ENCODE measurements at regions not wholly inside any gene's neighbourhood (a gene's known extent, or its start where the extent isn't known, plus 50 kb on each side); places are given as distances from the start of the nearest gene placed in this dataset.
"Not testable (repeated sequence)": the region's sequence is repeated elsewhere in the genome, so short reads cannot be mapped to it uniquely, and the experiment has no call there.

DNA sequence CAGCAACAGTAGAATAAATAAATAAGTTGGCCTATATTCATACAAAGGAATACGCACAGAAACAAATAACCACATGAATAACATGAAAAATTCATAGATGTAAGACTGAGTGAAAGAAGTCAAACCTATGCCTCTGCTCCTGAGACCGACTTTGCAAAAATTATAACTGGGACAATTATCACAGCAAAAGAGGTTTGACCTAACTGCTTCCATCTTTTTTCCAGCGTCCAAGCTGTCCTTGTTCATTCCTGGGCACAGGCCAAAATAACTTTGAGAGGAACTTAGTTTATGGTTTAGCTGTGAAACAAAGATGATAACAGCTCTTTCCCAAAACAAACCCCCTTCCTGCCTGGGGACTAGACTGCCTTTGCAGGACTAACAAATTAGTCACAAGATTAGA, 109.6 kb upstream of the NBPF11 start:
- DNase-seq: not testable (repeated sequence)

DNA sequence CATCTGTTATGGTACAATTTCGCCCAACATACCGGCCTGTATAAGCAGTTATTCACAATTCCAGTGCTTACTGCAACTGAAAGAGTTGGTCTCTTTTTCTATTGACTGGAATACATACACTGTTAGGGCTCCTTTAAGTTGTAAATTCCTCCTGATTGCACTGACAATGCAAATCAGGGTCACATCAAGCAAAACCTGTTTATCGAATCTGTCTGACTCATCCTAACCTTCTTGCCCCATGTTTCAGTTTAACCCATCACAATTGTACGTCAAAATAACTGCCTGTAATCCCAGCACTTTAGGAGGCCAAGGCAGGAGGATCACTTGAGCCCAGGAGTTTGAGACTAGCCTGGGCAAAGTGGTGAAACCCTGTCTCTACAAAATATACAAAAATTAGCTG, 105.8 kb upstream of the NBPF11 start:
- DNase-seq: not testable (repeated sequence)

DNA sequence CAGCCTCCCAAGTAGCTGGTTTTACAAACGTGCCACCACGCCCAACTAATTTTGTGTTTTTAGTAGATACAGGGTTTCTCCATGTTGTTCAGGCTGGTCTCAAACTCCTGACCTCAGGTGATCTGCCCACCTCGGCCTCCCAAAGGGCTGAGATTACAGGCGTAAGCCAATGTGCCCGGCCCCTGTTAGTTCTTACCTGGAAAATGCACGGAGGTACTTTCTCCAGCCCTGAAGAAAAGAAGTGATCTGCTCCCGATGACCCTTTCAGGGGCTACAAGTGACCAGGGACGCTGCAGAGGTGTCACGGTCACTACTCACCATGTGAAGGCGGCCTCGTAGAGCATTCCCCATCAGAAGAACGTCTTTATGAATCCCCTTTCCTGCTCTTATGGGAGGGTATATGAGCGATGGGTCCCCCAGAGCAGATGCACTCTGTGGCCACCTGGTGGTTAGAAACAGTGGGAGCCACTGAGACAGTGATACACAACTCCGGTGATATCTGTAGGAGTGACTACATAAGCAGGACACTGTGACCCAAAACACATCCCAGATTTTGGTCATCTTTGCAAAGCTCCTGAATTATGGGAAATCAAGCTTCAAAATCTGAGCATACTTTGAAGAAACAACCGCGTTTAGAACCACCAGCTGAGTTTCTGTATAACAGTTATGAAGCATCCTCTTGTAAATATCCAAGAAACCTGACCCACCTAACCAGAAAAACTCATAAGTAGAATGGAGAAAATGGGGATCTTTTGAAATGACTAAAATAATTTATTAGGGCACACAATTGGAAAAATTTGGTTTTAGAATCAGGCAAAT, 102.7 kb upstream of the NBPF11 start:
- not testable (repeated sequence) for DNase-seq

DNA sequence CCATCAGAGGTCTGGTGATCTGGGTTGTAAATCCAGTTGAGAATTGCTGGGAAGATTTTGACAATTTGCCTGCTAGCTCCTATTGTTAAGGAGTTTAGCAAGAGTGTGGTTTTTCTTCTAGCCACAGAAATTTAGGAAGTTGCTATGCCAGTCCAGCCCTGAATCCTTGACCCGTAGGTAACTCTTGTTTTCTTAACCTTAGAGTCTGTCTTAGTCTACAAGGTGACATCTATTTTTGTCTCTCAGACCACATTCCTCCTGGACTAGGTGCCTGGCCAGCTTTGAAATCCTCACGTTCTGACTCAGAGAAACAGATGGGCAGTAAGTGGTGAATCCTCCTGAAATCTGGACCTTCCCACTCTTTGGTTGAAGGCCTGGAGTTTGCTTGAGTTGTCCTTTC, 101.7 kb upstream of the NBPF11 start:
- not testable (repeated sequence) for DNase-seq

DNA sequence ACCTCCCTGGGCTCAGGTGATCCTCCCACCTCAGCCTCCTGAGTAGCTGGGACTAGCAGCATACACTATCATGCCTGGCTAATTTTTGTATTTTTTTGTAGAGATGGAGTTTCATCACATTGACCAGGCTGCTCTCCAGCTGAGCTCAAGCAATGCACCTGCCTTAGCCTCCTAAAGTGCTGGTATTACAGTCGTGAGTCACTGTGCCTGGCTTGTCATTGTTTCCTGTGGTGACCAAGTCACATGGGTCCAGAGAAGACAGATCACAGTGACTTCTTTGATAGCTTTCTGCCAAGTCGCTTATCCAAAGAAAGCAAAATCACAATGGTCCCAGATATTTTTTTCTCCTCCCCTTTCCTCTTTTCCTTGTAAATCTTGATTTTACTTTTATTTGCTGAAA, 96.7 kb upstream of the NBPF11 start:
- not testable (repeated sequence) for DNase-seq

DNA sequence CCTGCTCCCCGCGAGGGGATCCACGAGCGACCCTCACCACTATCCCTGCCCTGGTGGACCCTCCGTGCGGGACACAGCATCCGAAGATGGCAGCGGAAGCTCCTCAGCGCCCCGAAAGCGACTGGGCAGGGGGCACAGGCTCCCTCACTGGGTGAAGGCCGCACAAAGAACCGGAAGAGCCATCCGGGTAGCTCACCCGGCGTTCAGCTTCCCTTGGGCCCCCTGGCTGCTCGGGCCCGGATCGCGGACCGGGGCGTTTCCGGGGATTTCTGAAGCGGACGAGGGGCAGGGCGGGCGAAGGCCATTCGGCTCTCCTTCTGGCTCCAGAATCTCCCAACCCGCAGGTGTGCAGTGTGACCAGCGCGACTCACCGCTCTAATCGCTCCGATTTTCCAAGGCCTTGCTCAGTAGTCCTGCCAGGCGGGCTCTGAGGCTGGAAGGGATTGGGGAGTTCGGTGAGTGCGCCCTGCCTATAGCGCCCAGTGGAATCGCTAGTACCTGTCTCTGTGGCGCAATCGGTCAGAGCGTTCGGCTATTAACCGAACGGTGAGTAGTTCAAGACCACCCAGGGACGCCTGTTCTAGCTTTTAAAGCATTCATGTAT, 94.3 kb upstream of the NBPF11 start:
- DNase-seq: not testable (repeated sequence)

DNA sequence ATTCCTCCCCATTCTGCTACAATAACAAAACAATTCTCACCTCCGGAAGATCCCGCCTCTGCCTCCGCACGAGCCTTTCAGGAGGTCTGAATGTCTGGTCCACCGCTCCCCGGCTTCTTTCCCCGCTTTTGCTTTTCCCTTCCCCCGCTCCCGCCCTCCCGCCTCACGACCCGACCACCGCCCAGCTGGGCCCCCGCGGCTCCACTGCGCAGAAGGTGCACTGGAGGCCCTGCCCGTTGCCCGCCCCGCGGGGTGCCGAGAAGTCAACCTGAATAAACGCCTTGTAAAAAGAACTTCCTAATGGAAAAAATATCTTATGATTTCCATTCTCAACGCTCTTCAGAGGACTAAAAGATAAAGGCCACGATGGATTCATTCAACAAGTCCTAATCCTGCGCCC, 93.8 kb upstream of the NBPF11 start:
- DNase-seq: not testable (repeated sequence)

DNA sequence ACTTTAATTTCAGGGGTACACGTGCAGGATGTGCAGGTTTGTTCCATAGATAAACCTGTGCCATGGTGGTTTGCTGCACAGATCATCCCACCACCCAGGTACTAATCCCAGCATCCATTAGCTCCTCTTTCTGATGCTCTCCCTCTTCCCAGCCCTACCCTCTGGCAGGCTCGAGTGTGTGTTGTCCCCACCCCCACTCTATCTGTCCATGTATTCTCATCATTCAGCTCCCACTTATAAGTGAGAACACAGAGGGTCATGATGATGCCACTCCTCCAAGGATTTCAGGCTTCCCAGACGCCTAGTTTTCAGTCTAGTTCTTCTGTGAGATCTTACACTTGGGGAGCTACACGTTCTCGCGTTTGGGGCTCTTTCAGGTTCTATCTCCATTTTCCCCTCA, 93.4 kb upstream of the NBPF11 start:
- not testable (repeated sequence) for DNase-seq

DNA sequence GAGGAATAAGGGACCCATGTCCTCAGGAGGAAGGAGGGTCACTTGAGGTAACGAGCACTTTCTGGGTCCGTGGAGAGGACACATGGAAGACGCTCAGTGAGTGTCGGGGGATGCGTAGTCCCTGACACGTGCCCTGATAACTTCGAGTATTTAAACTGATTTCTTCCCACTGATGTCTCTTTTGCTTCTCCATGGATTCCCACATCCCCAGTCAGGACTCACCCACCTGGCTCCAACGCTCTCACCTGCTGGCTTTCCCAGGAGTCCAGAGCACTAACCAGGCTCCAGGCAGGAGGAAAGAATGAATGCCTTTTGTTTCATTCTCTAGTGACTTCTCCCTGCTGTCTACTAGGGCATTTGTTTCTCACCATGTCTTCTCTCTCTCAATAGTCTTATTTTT, 81.2 kb upstream of the NBPF11 start:
- not testable (repeated sequence) for DNase-seq

DNA sequence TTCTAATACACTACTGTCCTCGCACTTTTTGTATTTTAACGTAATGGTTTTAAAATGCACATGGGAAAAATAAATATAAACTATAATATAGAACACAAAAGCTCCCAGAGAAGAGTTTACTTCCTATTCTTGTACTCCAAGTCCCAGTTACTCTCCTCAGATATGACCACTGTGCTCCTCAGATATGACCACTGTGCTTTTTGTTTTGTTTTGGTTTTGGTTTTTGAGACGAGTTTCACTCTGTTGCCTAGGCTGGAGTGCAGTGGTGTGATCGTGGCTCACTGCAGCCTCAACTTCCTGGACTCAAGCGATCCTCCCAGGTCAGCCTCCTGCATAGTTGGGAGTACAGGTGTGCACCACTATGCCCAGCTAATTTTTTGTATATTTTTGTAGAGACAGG, 76.8 kb upstream of the NBPF11 start:
- not testable (repeated sequence) for DNase-seq

DNA sequence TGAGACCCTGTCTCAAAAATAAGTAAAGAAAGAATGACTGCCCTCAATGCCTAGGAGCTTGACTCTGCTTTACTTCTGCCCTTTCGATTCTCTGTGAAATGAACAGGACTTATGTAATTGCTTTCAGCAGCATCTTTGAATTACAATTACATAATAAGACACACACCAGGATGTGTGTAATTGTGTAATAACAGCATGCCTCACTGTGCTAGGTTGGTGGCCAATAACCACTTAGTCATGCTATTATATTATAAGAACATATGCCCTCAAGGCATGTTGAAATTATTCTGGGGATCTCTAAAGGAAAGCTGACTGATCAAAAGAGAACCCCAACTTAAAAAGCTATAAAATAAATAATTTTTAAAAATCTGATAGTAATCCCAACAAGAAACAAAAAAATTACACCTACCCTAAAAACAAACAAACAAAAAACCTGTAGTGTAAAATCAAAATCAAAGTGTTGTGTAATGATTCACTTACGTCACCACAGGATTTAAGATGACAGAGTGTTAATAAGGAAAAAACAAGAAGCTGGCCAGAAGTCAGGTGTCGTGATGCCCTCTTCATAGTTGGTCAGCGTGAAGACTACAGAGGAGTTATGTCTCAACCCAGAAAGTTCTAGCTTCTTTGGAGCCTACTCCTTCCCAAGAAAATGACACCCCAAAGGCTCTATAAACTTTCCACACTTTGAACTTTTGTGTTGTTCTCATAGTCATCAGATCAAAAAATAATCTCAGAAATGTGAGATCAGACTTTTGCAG, 70.5 kb upstream of the NBPF11 start:
- not testable (repeated sequence) for DNase-seq

DNA sequence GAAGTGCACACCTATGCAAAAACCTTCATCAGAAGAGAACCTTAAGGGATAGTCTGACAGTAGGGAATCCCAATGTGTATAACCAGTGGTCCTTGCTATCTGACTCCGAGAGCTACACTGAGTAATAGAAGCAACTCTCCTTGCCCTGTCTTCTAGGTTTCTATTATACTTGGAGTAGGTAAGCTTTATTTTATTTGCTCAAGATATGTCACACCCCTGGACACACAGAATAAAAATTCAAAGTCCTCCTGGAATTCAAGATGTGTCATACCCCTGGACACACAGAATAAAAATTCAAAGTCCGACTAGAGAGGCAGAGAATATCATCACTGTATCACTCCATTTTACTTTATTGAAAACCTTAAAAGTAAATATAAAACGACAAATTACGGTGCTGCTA, 69.5 kb upstream of the NBPF11 start:
- not testable (repeated sequence) for DNase-seq

DNA sequence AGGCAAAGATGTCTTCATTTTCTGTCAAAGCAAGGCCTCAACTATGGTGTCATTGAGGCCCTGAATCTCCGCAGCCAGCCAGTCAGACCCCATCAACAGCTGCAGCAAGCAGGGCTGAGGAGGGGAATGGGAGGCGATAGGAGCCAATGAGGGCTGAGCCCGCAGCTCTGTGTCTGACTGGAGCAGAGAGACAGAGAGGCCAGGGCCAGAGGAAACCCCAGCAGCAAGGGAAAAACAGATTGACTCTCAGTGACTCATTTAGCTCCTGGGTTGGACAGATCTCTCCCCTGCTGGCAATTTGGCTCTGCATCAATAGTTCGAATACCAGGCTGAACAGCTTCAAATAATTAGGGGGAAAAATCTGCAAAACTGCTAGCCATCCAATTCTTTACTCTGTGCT, 67.1 kb upstream of the NBPF11 start:
- DNase-seq: not testable (repeated sequence)

DNA sequence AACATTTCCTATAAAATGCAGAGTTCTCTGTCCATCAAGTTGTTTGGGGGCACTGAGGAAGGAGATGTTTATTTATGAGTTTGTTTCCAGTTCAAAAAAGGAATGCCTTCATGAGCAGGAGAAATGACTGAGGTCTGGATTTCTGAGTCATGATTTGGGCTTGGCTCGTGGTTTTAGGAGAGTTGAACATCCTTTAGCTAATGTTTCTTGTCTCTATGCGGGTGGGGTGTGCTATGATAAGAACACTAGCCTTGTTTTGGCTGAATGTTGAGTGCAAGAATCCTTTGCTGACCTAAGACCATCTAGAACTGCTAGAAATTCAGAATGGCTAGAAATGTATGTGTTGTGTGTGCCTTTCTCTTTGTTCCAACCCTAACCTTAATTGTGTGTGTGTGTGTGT, 59.1 kb upstream of the NBPF11 start:
- not testable (repeated sequence) for DNase-seq

DNA sequence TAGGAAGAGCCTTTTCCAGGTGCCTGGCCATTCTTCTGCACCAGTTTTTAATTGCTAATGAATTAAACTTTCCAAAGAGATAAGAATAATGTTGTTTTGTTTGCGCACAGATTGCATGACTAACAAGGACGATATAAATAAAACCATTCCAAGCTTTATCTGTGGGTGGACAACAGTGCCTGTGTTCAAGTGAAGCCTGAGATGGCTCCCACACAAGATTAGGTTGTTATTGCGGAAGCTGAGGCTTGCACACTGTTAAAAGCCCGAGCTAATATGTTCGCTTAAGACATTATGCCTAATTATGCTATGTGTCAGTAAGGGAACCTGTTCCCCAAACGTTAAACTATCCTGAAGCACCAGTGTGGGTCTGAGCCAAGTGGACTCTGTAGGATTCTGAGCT, 58.5 kb upstream of the NBPF11 start:
- not testable (repeated sequence) for DNase-seq

DNA sequence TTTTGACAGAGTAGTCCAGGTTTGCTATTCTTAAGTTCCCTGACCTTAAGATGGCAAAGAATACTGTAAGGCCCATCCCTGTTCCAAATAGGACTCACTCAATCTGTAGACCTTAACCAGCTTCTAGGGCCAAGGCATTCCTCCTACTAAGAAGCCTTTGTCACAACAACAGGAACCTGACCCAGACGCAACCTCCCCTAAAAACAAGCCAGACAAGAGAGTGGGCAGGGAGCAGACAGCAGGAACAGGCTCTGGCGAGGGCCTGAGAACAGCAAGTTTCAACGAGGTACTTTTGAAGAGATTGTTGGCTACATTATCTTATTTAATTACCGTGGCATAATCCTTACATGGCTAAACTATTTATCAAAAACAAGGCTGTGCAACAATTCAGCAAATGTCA, 58.1 kb upstream of the NBPF11 start:
- DNase-seq: not testable (repeated sequence)

DNA sequence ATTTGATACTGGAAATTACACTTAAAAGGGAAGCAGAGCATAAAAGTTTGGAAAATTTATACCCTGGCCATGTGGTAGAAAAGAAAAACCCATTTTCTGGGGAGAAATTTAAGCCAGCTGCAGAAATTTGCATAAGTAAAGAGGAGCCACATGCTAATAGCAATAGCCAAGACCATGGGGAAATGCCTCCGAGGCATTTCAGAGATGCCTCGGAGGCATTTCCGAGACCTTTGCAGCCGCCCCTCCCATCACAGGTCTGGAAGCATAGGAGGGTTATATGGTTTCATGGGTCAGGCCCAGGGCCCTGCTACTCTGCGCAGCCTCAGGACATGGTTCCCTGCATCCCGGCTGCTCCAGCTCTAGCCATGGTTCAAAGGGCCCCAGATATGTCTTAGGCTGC, 49.9 kb upstream of the NBPF11 start:
- not testable (repeated sequence) for DNase-seq

Data from NCI-H226 (cell line).